GM23338 (cell line): ENCODE measurements at regions not wholly inside any gene's neighbourhood (a gene's known extent, or its start where the extent isn't known, plus 50 kb on each side); places are given as distances from the start of the nearest gene placed in this dataset.

ENCODE experiments used
- CREB1 ChIP-seq: fragments of 250-450 bp; sonication (Bioruptor Pico); IDR thresholded peaks from 2 replicates; pipeline ENCODE4 v1.5.0; 2020; ENCODE audit warnings: low read depth, mild to moderate bottlenecking, moderate library complexity
- CTCF ChIP-seq, 2 experiments: fragments of 200-600 bp in 1 of 2; sonication (generic) in 1 of 2; conservative IDR thresholded peaks; 2 replicates each; pipeline versions ENCODE4 v1.5.1 to v1.6.1; 2016 to 2017; ENCODE audit warnings: antibody characterized with exemption in 2 of 2, low read depth in 2 of 2, mild to moderate bottlenecking in 2 of 2, moderate library complexity in 1 of 2
- EZH2 ChIP-seq: fragments of 200-600 bp; sonication (generic); IDR thresholded peaks from one replicate; pipeline ENCODE4 v1.8.0; 2017; ENCODE audit warnings: antibody characterized with exemption, mild to moderate bottlenecking, low read depth; ENCODE audit not compliant: unreplicated experiment
- JUNB ChIP-seq: IDR thresholded peaks from one replicate; pipeline ENCODE4 v1.6.1; 2016; ENCODE audit warnings: antibody characterized with exemption; ENCODE audit not compliant: unreplicated experiment
- POLR2AphosphoS5 ChIP-seq: IDR thresholded peaks from 2 replicates; pipeline ENCODE4 v1.6.1; 2016; ENCODE audit warnings: antibody characterized with exemption, low read depth

- TF ChIP-seq CTCF (conservative IDR thresholded peaks at IDR 0.05; ENCODE audit: low read depth in 2 of 2) (no peak), POLR2AphosphoS5 (no peak), EZH2 (no peak), JUNB (no peak), CREB1 (CRISPR knock-in tag) (no peak)
Measured at GRCh38 chr12:92078167-92079053, 67.2 kb downstream of the BTG1 start.
